PC-9 (cell line): ENCODE measurements at regions not wholly inside any gene's neighbourhood (a gene's known extent, or its start where the extent isn't known, plus 50 kb on each side); places are given as distances from the start of the nearest gene placed in this dataset.

Experiments
- BruUV-seq: library from RNA; stranded (reverse); fragments of 400-500 nt; replicated peaks from 2 replicates; lab custom pipeline; 2021; lab: Mats Ljungman, UMichigan
- CTCF ChIA-PET: fragments of 300-600 bp; sonication (Branson Sonifier 250); formaldehyde crosslinking; loops from one replicate; lab custom pipeline; 2022; ENCODE audit warnings: antibody characterized with exemption; lab: Charles Lee
- POLR2A ChIA-PET: fragments of 300-600 bp; sonication (Branson Sonifier 250); formaldehyde crosslinking; loops from one replicate; lab custom pipeline; 2022; ENCODE audit warnings: antibody characterized with exemption; ENCODE audit not compliant: unreplicated experiment; lab: Charles Lee
- DNase-seq, 2 experiments: peaks; one replicate each; pipeline versions ENCODE4 v3.0.0 to v3.0.0-alpha.2; 2015 to 2022; ENCODE audit warnings: mixed read lengths in 1 of 2
- H2AFZ ChIP-seq: fragments of 200-600 bp; sonication (generic); 2 replicates; pipeline ENCODE4 v1.8.1; 2017; ENCODE audit warnings: antibody characterized with exemption
- H3F3A ChIP-seq: fragments of 200-600 bp; sonication (generic); 2 replicates; pipeline ENCODE4 v1.8.1; 2017; ENCODE audit warnings: antibody characterized with exemption, mild to moderate bottlenecking, low read depth; ENCODE audit not compliant: insufficient read depth
- H3K27ac ChIP-seq: fragments of 200-600 bp; sonication (generic); 2 replicates; pipeline ENCODE4 v1.6.1; 2016; ENCODE audit warnings: mixed run types
- H3K27me3 ChIP-seq: fragments of 200-600 bp; sonication (generic); 2 replicates; pipeline ENCODE4 v1.6.1; 2016; ENCODE audit warnings: low read depth, mixed run types; ENCODE audit not compliant: insufficient read depth
- H3K36me3 ChIP-seq: fragments of 200-600 bp; sonication (generic); 2 replicates; pipeline ENCODE4 v1.6.1; 2016; ENCODE audit warnings: low read depth, mixed run types
- H3K4me1 ChIP-seq: fragments of 200-600 bp; sonication (generic); replicated peaks from 2 replicates; pipeline ENCODE4 v1.6.1; 2016; ENCODE audit warnings: mixed run types; ENCODE audit not compliant: insufficient read depth
- H3K4me2 ChIP-seq: fragments of 200-600 bp; sonication (generic); 2 replicates; pipeline ENCODE4 v1.6.1; 2017; ENCODE audit warnings: mixed run types
- H3K4me3 ChIP-seq: fragments of 200-600 bp; sonication (generic); 2 replicates; pipeline ENCODE4 v1.6.1; 2016; ENCODE audit warnings: mixed run types
- H3K79me2 ChIP-seq: fragments of 200-600 bp; sonication (generic); 2 replicates; pipeline ENCODE4 v1.6.1; 2017; ENCODE audit warnings: low read depth, mixed run types
- H3K9me2 ChIP-seq: fragments of 200-600 bp; sonication (generic); 2 replicates; pipeline ENCODE4 v1.8.1; 2017; ENCODE audit warnings: mild to moderate bottlenecking; ENCODE audit not compliant: insufficient read depth
- H3K9me3 ChIP-seq: fragments of 200-600 bp; sonication (generic); 2 replicates; pipeline ENCODE4 v1.8.1; 2016; ENCODE audit warnings: low read depth; ENCODE audit not compliant: insufficient read depth
- H4K20me1 ChIP-seq: fragments of 200-600 bp; sonication (generic); 2 replicates; pipeline ENCODE4 v1.8.1; 2017; ENCODE audit not compliant: insufficient read depth
- EZH2 ChIP-seq: fragments of 200-600 bp; sonication (generic); IDR thresholded peaks from 2 replicates; pipeline ENCODE4 v1.8.0; 2017; ENCODE audit warnings: antibody characterized with exemption, low read depth
- intact Hi-C: fragments of 100-400 bp; cut with micrococcal nuclease; formaldehyde crosslinking; loops from one replicate; pipeline ENCODE4 v1.10.0; 2022; ENCODE audit not compliant: unreplicated experiment
- TF ChIP-seq, protein P1 (sequence below): fragments of 200-600 bp; sonication (generic); conservative IDR thresholded peaks from 2 replicates; pipeline ENCODE4 v1.6.1; 2017; ENCODE audit warnings: mixed run types, antibody characterized with exemption, mild to moderate bottlenecking, moderate library complexity

DNA sequence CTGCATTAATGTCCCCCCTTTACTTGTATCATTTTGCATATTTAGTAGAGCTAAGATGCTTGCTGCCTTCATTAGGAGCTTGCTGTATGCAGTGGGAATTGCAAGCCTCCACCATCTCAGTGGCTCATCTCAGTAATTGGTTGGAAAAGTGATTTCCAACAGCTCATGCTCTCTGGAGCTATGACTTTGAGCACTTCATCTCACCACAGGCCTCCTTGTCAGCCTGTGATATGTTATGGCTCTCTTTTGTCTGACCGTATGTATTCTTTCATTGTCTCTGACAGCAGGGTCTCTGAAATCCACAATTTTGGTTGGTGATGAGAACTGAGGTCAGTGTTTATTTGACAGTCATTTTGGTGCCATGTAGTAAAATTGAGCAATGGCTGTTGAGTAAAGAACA lies 345.1 kb downstream of the FAT3 start:
- BruUV-seq: no TSS peak
- no peaks in the 10 kb centered on the region for H3K36me3 ChIP-seq
- H3K9me2 ChIP-seq: no peaks in the 10 kb centered on the region
- no peak overlapping the region for H3K4me2 ChIP-seq
- no peak overlapping the region for H3K27ac ChIP-seq
- H3F3A ChIP-seq: no peaks in the 10 kb centered on the region
- H2AFZ ChIP-seq: no peak overlapping the region
- ChIA-PET POLR2A (no interaction called here), CTCF (no interaction called here)
- DNase-seq: no peak
- no peaks in the 10 kb centered on the region for H3K4me1 ChIP-seq
- H3K4me3 ChIP-seq: no peak overlapping the region
- TF ChIP-seq, protein P1, sequence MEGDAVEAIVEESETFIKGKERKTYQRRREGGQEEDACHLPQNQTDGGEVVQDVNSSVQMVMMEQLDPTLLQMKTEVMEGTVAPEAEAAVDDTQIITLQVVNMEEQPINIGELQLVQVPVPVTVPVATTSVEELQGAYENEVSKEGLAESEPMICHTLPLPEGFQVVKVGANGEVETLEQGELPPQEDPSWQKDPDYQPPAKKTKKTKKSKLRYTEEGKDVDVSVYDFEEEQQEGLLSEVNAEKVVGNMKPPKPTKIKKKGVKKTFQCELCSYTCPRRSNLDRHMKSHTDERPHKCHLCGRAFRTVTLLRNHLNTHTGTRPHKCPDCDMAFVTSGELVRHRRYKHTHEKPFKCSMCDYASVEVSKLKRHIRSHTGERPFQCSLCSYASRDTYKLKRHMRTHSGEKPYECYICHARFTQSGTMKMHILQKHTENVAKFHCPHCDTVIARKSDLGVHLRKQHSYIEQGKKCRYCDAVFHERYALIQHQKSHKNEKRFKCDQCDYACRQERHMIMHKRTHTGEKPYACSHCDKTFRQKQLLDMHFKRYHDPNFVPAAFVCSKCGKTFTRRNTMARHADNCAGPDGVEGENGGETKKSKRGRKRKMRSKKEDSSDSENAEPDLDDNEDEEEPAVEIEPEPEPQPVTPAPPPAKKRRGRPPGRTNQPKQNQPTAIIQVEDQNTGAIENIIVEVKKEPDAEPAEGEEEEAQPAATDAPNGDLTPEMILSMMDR: no peak
- no peak for TF ChIP-seq EZH2
- intact Hi-C loops: no loop called here
- H4K20me1 ChIP-seq: no peaks in the 10 kb centered on the region
- H3K79me2 ChIP-seq: no peaks in the 10 kb centered on the region
- no peaks in the 10 kb centered on the region for H3K27me3 ChIP-seq
- H3K9me3 ChIP-seq: no peaks in the 10 kb centered on the region

DNA sequence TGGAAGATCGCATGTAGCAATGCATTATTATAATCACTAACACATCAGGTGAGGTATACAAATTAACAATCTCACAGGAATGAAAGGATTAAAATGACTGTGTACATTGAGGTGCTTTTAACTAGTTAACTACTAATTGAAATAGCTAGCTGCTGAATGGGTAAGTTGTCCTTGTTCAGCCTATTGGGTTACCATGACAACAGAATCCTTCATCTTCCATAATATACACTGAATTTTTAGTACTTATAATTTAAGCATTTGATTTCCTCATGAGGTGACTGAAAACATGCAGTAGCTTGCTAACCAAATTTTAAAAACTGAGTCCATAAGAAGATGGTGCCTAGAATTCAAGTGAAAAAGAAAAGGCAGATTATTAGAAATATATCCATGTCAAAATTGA lies 347.9 kb downstream of the FAT3 start:
- intact Hi-C loops: no loop called here
- Histone ChIP-seq H3K4me2 (no peak overlapping the region), H3K9me2 (no peaks in the 10 kb centered on the region), H3K4me3 (no peak overlapping the region), H3F3A (no peaks in the 10 kb centered on the region), H3K9me3 (no peaks in the 10 kb centered on the region), H3K27ac (no peak overlapping the region), H3K4me1 (no peaks in the 10 kb centered on the region), H2AFZ (no peak overlapping the region), H3K27me3 (no peaks in the 10 kb centered on the region), H3K79me2 (no peaks in the 10 kb centered on the region), H4K20me1 (no peaks in the 10 kb centered on the region), H3K36me3 (no peaks in the 10 kb centered on the region)
- POLR2A ChIA-PET: no interaction called here
- no TSS peak for BruUV-seq
- TF ChIP-seq, protein P1: no peak
- TF ChIP-seq EZH2: no peak
- CTCF ChIA-PET: interaction anchor here (0.6 kb wide), 1 partner anchor 663 kb away, joined by 3 read pairs; no protein-coding TSS in a partner anchor
- no peak for DNase-seq

DNA sequence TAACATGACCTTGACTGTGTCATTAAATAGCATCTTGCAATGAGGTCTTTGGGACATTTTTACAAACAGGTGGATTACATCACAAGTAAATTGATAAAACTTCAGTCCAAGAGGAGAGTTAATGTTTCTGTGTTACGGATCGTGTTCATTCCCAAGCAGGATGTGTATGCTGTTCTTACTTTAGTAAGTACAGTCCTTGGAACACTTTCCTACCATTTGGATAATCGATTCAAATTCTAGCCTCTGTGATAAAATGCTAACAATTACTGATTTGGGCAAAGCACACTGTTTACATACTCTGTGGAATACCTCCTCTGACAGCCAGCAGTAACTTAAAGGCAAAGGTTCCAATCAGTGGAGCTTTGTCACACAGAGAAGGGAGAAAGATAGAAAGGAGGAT lies 351.7 kb downstream of the FAT3 start:
- BruUV-seq: no TSS peak
- H3K4me3 ChIP-seq: no peak overlapping the region
- no peak overlapping the region for H3K4me2 ChIP-seq
- no peaks in the 10 kb centered on the region for H3K36me3 ChIP-seq
- intact Hi-C loops: no loop called here
- H3K9me2 ChIP-seq: no peaks in the 10 kb centered on the region
- CTCF ChIA-PET: no interaction called here
- H4K20me1 ChIP-seq: no peaks in the 10 kb centered on the region
- no peaks in the 10 kb centered on the region for H3K79me2 ChIP-seq
- no peak overlapping the region for H2AFZ ChIP-seq
- TF ChIP-seq EZH2: no peak
- TF ChIP-seq, protein P1: no peak
- no peaks in the 10 kb centered on the region for H3K27me3 ChIP-seq
- POLR2A ChIA-PET: no interaction called here
- no peaks in the 10 kb centered on the region for H3F3A ChIP-seq
- H3K4me1 ChIP-seq: no peaks in the 10 kb centered on the region
- no peak for DNase-seq
- no peak overlapping the region for H3K27ac ChIP-seq
- H3K9me3 ChIP-seq: no peaks in the 10 kb centered on the region
